ENCODE measurements at regions not wholly inside any gene's neighbourhood (a gene's known extent, or its start where the extent isn't known, plus 50 kb on each side); places are given as distances from the start of the nearest gene placed in this dataset.

- TF ChIP-seq ZNF792 (CRISPR knock-in tag; IDR thresholded peaks at IDR 0.05) = no peak
- no peak for TF ChIP-seq PBX3 (CRISPR knock-in tag; IDR thresholded peaks at IDR 0.05; ENCODE audit: borderline replicate concordance)
Measured at GRCh38 chr18:78113940-78114251, 864.2 kb downstream of the GALR1 start (continued).

GRCh38 chr18:78115896-78116561 is 863.6 kb upstream of the SALL3 start:
- Histone ChIP-seq H3K27me3 (ENCODE audit: control insufficient read depth in 1 of 2, insufficient read depth in 2 of 2, low read length in 2 of 2) (no peaks in the 10 kb centered on the region; a peak in 1 of 5 replicates), H3K9ac (ENCODE audit: insufficient read depth, low read depth, low read length) (no peak overlapping the region), H3K4me3 (replicated peaks in 1 of 3; ENCODE audit: insufficient read depth in 1 of 3, low read depth in 2 of 3, low read length in 3 of 3) (no peak overlapping the region), H4K20me1 (ENCODE audit: insufficient read depth, low read length) (no peaks in the 10 kb centered on the region), H2AFZ (ENCODE audit: low read length) (no peak overlapping the region), H3K9me3 (ENCODE audit: low read length) (no peaks in the 10 kb centered on the region; the same call in 1 of the 2 replicates), H3K36me3 (replicated peaks in 1 of 2; ENCODE audit: control insufficient read depth in 1 of 2, insufficient read depth in 2 of 2, low read length in 2 of 2) (no peaks in the 10 kb centered on the region), H3K4me1 (ENCODE audit: insufficient read depth, low read length) (no peaks in the 10 kb centered on the region), H3K27ac (ENCODE audit: extremely low read length, insufficient read depth, low read length) (no peak overlapping the region), H3K4me2 (ENCODE audit: low read depth, low read length) (no peak overlapping the region), H3K79me2 (ENCODE audit: insufficient read depth, low read length) (no peaks in the 10 kb centered on the region)
- ChIA-PET POLR2A (no interaction called here), CTCF (ENCODE audit: low intra/inter-chr PET ratio, low total read pairs) (no interaction called here)
- no TSS peak for BruUV-seq (replicated peaks)
- DNase-seq (ENCODE audit: low spot score) (no peak), ATAC-seq (no peak), FAIRE-seq (no peak)
- in situ Hi-C loops (cut with HindIII; ENCODE audit: extremely low pct_ligation_motif_present, low pct_unique_long_range_greater_than_20kb) = no loop called here
- 3% methylated on average over 1 of the region's 1 CpG for WGBS (ENCODE audit: low lambda C conversion rate)
- intact Hi-C loops (cut with micrococcal nuclease; ENCODE audit: unreplicated experiment) = no loop called here
- TF ChIP-seq ZFP37 (CRISPR knock-in tag; IDR thresholded peaks at IDR 0.05; ENCODE audit: borderline replicate concordance) (no peak), MXD3 (CRISPR knock-in tag; IDR thresholded peaks at IDR 0.05) (no peak), ZNF468 (CRISPR knock-in tag; IDR thresholded peaks at IDR 0.05) (no peak), ZSCAN21 (CRISPR knock-in tag; IDR thresholded peaks at IDR 0.05; ENCODE audit: borderline replicate concordance) (no peak), FOXO4 (CRISPR knock-in tag; conservative IDR thresholded peaks at IDR 0.05) (no peak), FOXM1 (CRISPR knock-in tag; IDR thresholded peaks at IDR 0.05) (no peak), ZNF800 (CRISPR knock-in tag; IDR thresholded peaks at IDR 0.05) (no peak)

Data from HepG2 (cell line).